GM18520 (cell line): ENCODE measurements at regions not wholly inside any gene's neighbourhood (a gene's known extent, or its start where the extent isn't known, plus 50 kb on each side); places are given as distances from the start of the nearest gene placed in this dataset.
"Not testable (repeated sequence)": the region's sequence is repeated elsewhere in the genome, so short reads cannot be mapped to it uniquely, and the experiment has no call there.

Source experiments
- ATAC-seq: cut with Tn5 transposase; IDR thresholded peaks from one replicate; pipeline ENCODE4 v1.9.1; 2021; ENCODE audit not compliant: unreplicated experiment

- not testable (repeated sequence) for ATAC-seq
Observed at GRCh38 chrX:123788193-123788592, 55.3 kb upstream of the THOC2 start.

- no peak for ATAC-seq
Observed at GRCh38 chrX:123788744-123789143, 55.9 kb upstream of the THOC2 start.

- ATAC-seq: peak; percentile 56
Observed at GRCh38 chrX:123797543-123798447, 62.1 kb upstream of the XIAP start.

GRCh38 chrX:123798706-123799430 lies 61.0 kb upstream of the XIAP start:
- ATAC-seq: not testable (repeated sequence)

GRCh38 chrX:123801901-123802300 lies 58.0 kb upstream of the XIAP start:
- ATAC-seq: no peak

- peak; percentile 63 for ATAC-seq
Observed at GRCh38 chrX:123803331-123803983, 56.4 kb upstream of the XIAP start.

GRCh38 chrX:123803984-123804365 lies 55.9 kb upstream of the XIAP start:
- ATAC-seq: not testable (repeated sequence)

GRCh38 chrX:123807835-123808416 lies 51.9 kb upstream of the XIAP start:
- ATAC-seq: no peak

GRCh38 chrX:123809854-123810375 lies 49.9 kb upstream of the XIAP start:
- ATAC-seq: no peak
